ENCODE measurements at regions not wholly inside any gene's neighbourhood (a gene's known extent, or its start where the extent isn't known, plus 50 kb on each side); places are given as distances from the start of the nearest gene placed in this dataset.
A peak's percentile ranks its signal among the peaks of the same experiment; 100 is the strongest.

GRCh38 chr12:5096241-5096924 is 52.7 kb downstream of the KCNA5 start:
- peaks cover 42% of the 10 kb centered on the region for H3K27me3 Mint-ChIP-seq (ENCODE audit: low read depth)
- H3K9me3 Mint-ChIP-seq, result no peaks in the 10 kb centered on the region
- H3K27ac Mint-ChIP-seq, result no peak overlapping the region
- no peaks in the 10 kb centered on the region for H3K36me3 Mint-ChIP-seq (ENCODE audit: low read depth)
- H3K4me3 Mint-ChIP-seq, result no peak overlapping the region
- TF ChIP-seq CTCF (IDR thresholded peaks at IDR 0.05; ENCODE audit: unreplicated experiment in 3 of 3), result no peak
- H3K4me1 Mint-ChIP-seq, result peaks cover 25% of the 10 kb centered on the region

GRCh38 chr12:5097786-5098185 is 54.1 kb downstream of the KCNA5 start:
- no peaks in the 10 kb centered on the region for H3K36me3 Mint-ChIP-seq (ENCODE audit: low read depth)
- H3K27me3 Mint-ChIP-seq (ENCODE audit: low read depth), result peaks cover 42% of the 10 kb centered on the region
- H3K9me3 Mint-ChIP-seq, result no peaks in the 10 kb centered on the region
- peak overlapping the region in 1 of 3 experiments; percentile 14 for H3K27ac Mint-ChIP-seq
- peaks cover 25% of the 10 kb centered on the region for H3K4me1 Mint-ChIP-seq
- no peak overlapping the region for H3K4me3 Mint-ChIP-seq
- TF ChIP-seq CTCF (IDR thresholded peaks at IDR 0.05; ENCODE audit: unreplicated experiment in 3 of 3), result no peak

- H3K27ac Mint-ChIP-seq, result peak overlapping the region; percentile 46 to 80 (median 62)
Measured at GRCh38 chr12:5099136-5099535, 55.5 kb downstream of the KCNA5 start.

GRCh38 chr12:5099591-5099990 is 55.9 kb downstream of the KCNA5 start:
- H3K27ac Mint-ChIP-seq, result peak overlapping the region; percentile 46 to 80 (median 62)
- H3K27me3 Mint-ChIP-seq (ENCODE audit: low read depth), result peaks cover 31% of the 10 kb centered on the region
- peaks cover 31% of the 10 kb centered on the region for H3K4me1 Mint-ChIP-seq
- peak overlapping the region in 1 of 3 experiments; percentile 50 for H3K4me3 Mint-ChIP-seq
- H3K9me3 Mint-ChIP-seq, result no peaks in the 10 kb centered on the region
- H3K36me3 Mint-ChIP-seq (ENCODE audit: low read depth), result no peaks in the 10 kb centered on the region
- TF ChIP-seq CTCF (IDR thresholded peaks at IDR 0.05; ENCODE audit: unreplicated experiment in 3 of 3), result no peak

More at GRCh38 chr12:5099136-5099535, 55.5 kb downstream of the KCNA5 start:
- no peak overlapping the region for H3K4me3 Mint-ChIP-seq
- no peaks in the 10 kb centered on the region for H3K9me3 Mint-ChIP-seq
- H3K4me1 Mint-ChIP-seq, result peaks cover 26% of the 10 kb centered on the region
- H3K27me3 Mint-ChIP-seq (ENCODE audit: low read depth), result peaks cover 35% of the 10 kb centered on the region
- no peaks in the 10 kb centered on the region for H3K36me3 Mint-ChIP-seq (ENCODE audit: low read depth)
- no peak for TF ChIP-seq CTCF (IDR thresholded peaks at IDR 0.05; ENCODE audit: unreplicated experiment in 3 of 3)

- TF ChIP-seq CTCF (IDR thresholded peaks at IDR 0.05; ENCODE audit: unreplicated experiment in 3 of 3), result no peak
- Mint-ChIP-seq H3K9me3 (peaks cover 5% of the 10 kb centered on the region), H3K36me3 (ENCODE audit: low read depth) (no peaks in the 10 kb centered on the region), H3K4me3 (no peak overlapping the region), H3K27me3 (ENCODE audit: low read depth) (peaks cover 21% of the 10 kb centered on the region), H3K27ac (no peak overlapping the region), H3K4me1 (peaks cover 31% of the 10 kb centered on the region)
Measured at GRCh38 chr12:5101686-5102085, 58.0 kb downstream of the KCNA5 start.

GRCh38 chr12:5102261-5102789 is 58.6 kb downstream of the KCNA5 start:
- Mint-ChIP-seq H3K9me3 (peaks cover 10% of the 10 kb centered on the region), H3K27me3 (ENCODE audit: low read depth) (peaks cover 16% of the 10 kb centered on the region)
- no peak for TF ChIP-seq CTCF (IDR thresholded peaks at IDR 0.05; ENCODE audit: unreplicated experiment in 3 of 3)

More at GRCh38 chr12:5102261-5102789, 58.6 kb downstream of the KCNA5 start:
- Mint-ChIP-seq H3K27ac (no peak overlapping the region), H3K4me1 (peaks cover 31% of the 10 kb centered on the region), H3K4me3 (no peak overlapping the region), H3K36me3 (ENCODE audit: low read depth) (no peaks in the 10 kb centered on the region)
